ENCODE measurements at regions not wholly inside any gene's neighbourhood (a gene's known extent, or its start where the extent isn't known, plus 50 kb on each side); places are given as distances from the start of the nearest gene placed in this dataset.

DNA sequence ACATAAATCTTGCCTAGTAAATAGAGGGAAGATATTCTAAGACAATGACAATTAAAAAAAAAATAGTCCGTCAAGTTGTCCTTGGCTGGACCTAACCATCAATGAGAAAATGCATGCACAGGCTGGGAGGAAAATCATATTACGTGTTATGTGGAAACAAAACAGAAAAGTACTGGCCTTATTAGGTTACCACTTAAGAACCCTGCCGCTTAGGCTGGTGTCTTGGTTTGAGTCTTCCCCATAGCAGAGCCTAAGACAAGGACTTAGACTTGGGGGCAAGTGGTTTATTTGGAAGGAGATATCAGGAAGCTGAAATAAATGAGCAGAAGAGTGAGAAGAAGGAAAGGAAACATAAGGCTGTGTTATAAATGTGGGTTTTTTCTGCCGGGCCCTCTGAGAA, 186.4 kb downstream of the MRPL39 start:
- TF ChIP-seq EZH2 (IDR thresholded peaks at IDR 0.05; ENCODE audit: insufficient read depth, poor library complexity, severe bottlenecking) (no peak), EZH2phosphoT487 (IDR thresholded peaks at IDR 0.05; ENCODE audit: insufficient read depth, low read depth) (no peak)

Measured in GM23248 (cell line).